PC-9 (cell line): ENCODE measurements at regions not wholly inside any gene's neighbourhood (a gene's known extent, or its start where the extent isn't known, plus 50 kb on each side); places are given as distances from the start of the nearest gene placed in this dataset.

ENCODE experiments used
- EZH2 ChIP-seq: fragments of 200-600 bp; sonication (generic); IDR thresholded peaks from 2 replicates; pipeline ENCODE4 v1.8.0; 2017; ENCODE audit warnings: antibody characterized with exemption, low read depth
- TF ChIP-seq, protein P1 (sequence below): fragments of 200-600 bp; sonication (generic); conservative IDR thresholded peaks from 2 replicates; pipeline ENCODE4 v1.6.1; 2017; ENCODE audit warnings: mixed run types, antibody characterized with exemption, mild to moderate bottlenecking, moderate library complexity

DNA sequence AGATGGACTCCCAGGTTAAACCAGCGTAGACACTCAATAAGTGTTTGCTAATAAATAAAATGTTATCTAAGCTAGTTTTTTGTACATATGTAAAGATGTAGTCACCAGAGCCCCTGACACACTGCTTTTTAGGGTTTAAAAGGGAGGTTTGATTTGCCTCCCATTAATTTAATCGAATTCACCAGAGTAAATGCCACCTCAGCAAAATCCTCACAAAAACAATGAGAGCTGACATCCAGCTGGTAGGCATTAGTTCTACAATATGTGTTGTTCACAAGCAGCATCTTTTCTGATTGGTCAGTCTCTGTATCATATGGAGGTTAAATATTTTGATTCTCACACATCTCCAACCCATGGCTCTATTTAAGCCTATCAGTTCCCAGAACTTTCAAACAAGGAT is 382.6 kb downstream of the CENPC start:
- TF ChIP-seq, protein P1, sequence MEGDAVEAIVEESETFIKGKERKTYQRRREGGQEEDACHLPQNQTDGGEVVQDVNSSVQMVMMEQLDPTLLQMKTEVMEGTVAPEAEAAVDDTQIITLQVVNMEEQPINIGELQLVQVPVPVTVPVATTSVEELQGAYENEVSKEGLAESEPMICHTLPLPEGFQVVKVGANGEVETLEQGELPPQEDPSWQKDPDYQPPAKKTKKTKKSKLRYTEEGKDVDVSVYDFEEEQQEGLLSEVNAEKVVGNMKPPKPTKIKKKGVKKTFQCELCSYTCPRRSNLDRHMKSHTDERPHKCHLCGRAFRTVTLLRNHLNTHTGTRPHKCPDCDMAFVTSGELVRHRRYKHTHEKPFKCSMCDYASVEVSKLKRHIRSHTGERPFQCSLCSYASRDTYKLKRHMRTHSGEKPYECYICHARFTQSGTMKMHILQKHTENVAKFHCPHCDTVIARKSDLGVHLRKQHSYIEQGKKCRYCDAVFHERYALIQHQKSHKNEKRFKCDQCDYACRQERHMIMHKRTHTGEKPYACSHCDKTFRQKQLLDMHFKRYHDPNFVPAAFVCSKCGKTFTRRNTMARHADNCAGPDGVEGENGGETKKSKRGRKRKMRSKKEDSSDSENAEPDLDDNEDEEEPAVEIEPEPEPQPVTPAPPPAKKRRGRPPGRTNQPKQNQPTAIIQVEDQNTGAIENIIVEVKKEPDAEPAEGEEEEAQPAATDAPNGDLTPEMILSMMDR, result no peak
- TF ChIP-seq EZH2, result no peak
